ENCODE measurements at regions not wholly inside any gene's neighbourhood (a gene's known extent, or its start where the extent isn't known, plus 50 kb on each side); places are given as distances from the start of the nearest gene placed in this dataset.

DNA sequence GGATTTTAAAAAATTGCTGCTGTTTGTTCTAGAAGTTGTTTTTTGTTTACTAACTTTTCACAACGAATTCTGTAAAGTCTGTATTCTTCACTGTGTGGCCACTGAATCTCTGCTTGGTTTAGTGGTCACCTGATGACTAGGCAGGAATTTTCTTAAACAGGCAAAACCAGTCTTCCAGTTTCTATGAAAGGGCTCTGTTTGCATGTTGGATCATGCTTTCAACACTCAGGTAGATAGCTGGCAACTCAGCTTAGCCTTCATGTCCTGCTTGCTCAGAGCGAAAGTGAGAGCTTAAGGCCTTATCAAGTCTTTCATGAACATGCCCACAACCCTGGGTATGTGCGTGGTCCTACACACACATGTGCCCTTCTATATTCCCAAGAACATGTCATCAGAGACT lies 52.4 kb upstream of the CCDC190 start:
- TF ChIP-seq, protein P1, sequence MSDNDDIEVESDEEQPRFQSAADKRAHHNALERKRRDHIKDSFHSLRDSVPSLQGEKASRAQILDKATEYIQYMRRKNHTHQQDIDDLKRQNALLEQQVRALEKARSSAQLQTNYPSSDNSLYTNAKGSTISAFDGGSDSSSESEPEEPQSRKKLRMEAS (IDR thresholded peaks at IDR 0.05), result no peak
- TF ChIP-seq CREB1 (IDR thresholded peaks at IDR 0.05; ENCODE audit: low read depth) (no peak), FOXM1 (IDR thresholded peaks at IDR 0.05; ENCODE audit: borderline replicate concordance, low read depth) (no peak), EGR1 (IDR thresholded peaks at IDR 0.05) (no peak), TCF12 (IDR thresholded peaks at IDR 0.05; ENCODE audit: low read depth) (no peak), EP300 (IDR thresholded peaks at IDR 0.05; ENCODE audit: borderline replicate concordance) (no peak), TEAD4 (IDR thresholded peaks at IDR 0.05) (no peak), RAD21 (IDR thresholded peaks at IDR 0.05; ENCODE audit: low read depth) (no peak), CEBPB (IDR thresholded peaks at IDR 0.05) (no peak), TAF1 (IDR thresholded peaks at IDR 0.05; ENCODE audit: low read depth) (no peak), NFIC (IDR thresholded peaks at IDR 0.05) (no peak)
- TF ChIP-seq, protein P2, sequence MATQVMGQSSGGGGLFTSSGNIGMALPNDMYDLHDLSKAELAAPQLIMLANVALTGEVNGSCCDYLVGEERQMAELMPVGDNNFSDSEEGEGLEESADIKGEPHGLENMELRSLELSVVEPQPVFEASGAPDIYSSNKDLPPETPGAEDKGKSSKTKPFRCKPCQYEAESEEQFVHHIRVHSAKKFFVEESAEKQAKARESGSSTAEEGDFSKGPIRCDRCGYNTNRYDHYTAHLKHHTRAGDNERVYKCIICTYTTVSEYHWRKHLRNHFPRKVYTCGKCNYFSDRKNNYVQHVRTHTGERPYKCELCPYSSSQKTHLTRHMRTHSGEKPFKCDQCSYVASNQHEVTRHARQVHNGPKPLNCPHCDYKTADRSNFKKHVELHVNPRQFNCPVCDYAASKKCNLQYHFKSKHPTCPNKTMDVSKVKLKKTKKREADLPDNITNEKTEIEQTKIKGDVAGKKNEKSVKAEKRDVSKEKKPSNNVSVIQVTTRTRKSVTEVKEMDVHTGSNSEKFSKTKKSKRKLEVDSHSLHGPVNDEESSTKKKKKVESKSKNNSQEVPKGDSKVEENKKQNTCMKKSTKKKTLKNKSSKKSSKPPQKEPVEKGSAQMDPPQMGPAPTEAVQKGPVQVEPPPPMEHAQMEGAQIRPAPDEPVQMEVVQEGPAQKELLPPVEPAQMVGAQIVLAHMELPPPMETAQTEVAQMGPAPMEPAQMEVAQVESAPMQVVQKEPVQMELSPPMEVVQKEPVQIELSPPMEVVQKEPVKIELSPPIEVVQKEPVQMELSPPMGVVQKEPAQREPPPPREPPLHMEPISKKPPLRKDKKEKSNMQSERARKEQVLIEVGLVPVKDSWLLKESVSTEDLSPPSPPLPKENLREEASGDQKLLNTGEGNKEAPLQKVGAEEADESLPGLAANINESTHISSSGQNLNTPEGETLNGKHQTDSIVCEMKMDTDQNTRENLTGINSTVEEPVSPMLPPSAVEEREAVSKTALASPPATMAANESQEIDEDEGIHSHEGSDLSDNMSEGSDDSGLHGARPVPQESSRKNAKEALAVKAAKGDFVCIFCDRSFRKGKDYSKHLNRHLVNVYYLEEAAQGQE (IDR thresholded peaks at IDR 0.05; ENCODE audit: low read depth), result no peak
- TF ChIP-seq, protein P3, sequence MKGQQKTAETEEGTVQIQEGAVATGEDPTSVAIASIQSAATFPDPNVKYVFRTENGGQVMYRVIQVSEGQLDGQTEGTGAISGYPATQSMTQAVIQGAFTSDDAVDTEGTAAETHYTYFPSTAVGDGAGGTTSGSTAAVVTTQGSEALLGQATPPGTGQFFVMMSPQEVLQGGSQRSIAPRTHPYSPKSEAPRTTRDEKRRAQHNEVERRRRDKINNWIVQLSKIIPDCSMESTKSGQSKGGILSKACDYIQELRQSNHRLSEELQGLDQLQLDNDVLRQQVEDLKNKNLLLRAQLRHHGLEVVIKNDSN (IDR thresholded peaks at IDR 0.05), result no peak

DNA sequence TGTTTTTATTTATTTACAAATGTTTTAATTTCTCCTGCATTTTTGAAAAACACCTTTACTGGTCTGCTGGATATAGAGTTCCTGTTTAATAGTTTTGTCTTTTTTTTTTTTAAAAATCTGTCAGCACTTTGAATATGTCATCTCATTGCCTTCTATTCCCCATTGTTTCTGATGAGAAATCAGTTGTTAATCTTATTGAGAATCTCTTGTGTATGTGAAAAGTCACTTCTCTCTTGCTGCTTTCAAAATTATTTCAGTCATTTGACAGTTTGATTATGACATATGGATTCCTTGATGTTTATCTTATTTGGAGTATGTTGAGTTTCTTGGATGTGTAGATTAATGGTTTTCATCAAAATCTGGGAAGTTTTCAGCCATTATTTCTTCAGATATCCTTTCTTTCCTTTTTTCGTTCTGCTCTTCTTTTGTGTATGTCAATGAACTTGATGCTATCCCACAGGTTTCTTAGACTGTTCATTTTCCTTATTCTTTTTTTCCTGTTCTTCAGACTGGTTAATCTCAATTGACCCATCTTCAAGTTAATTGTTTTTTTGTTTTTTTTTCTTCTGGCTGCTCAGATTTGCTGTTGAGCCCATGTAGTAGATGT lies 51.2 kb upstream of the CCDC190 start:
- TF ChIP-seq, protein P3 (IDR thresholded peaks at IDR 0.05), result no peak
- TF ChIP-seq EP300 (IDR thresholded peaks at IDR 0.05; ENCODE audit: borderline replicate concordance), result no peak
